ENCODE measurements at regions not wholly inside any gene's neighbourhood (a gene's known extent, or its start where the extent isn't known, plus 50 kb on each side); places are given as distances from the start of the nearest gene placed in this dataset.

- H3K4me1 ChIP-seq (ENCODE audit: control insufficient read depth, insufficient read depth, low read length): no peaks in the 10 kb centered on the region
- no peaks in the 10 kb centered on the region for H4K20me1 ChIP-seq (ENCODE audit: control insufficient read depth, insufficient read depth)
- DNase-seq (ENCODE audit: low read depth, low spot score): no peak
- intact Hi-C loops (cut with micrococcal nuclease; ENCODE audit: unreplicated experiment): no loop called here
- no peaks in the 10 kb centered on the region for H3K27me3 ChIP-seq (replicated peaks in 1 of 2; ENCODE audit: control insufficient read depth in 2 of 2, insufficient read depth in 2 of 2, low read length in 1 of 2)
- no peak for FAIRE-seq
- 45% methylated on average over 6 of the region's 6 CpGs for WGBS (ENCODE audit: insufficient coverage, insufficient replicate concordance, low lambda C conversion rate, missing lambda C conversion rate)
- no peak for TF ChIP-seq HDAC6 (IDR thresholded peaks at IDR 0.05; ENCODE audit: unreplicated experiment)
- no peak for TF ChIP-seq CTCF (IDR thresholded peaks at IDR 0.05 in 2 of 3, conservative IDR thresholded peaks at IDR 0.05 in 1 of 3; ENCODE audit: control insufficient read depth in 2 of 3, extremely low read depth in 1 of 3, insufficient read depth in 1 of 3, low read depth in 3 of 3, low read length in 3 of 3)
- TF ChIP-seq REST (IDR thresholded peaks at IDR 0.05; ENCODE audit: low read depth, low read length): no peak
- no peak for TF ChIP-seq ZZZ3 (IDR thresholded peaks at IDR 0.05; ENCODE audit: control insufficient read depth, insufficient read length, low read depth)
- TF ChIP-seq ZBTB33 (IDR thresholded peaks at IDR 0.05): no peak
- no peak for TF ChIP-seq HDGF (IDR thresholded peaks at IDR 0.05)
- no peak overlapping the region for H3K4me2 ChIP-seq (ENCODE audit: control insufficient read depth, insufficient read depth)
- in situ Hi-C loops (cut with MboI): no loop called here
- ChIA-PET CTCF (no interaction called here), RAD21 (ENCODE audit: unreplicated experiment) (no interaction called here), SMC1A (ENCODE audit: uncharacterized antibody, unreplicated experiment) (no interaction called here), POLR2A (no interaction called here)
- H3K79me2 ChIP-seq (ENCODE audit: control insufficient read depth, insufficient read depth, low read length): no peaks in the 10 kb centered on the region
- no peak overlapping the region for H3K9ac ChIP-seq (ENCODE audit: control insufficient read depth, insufficient read depth, low read length)
- no peak overlapping the region for H2AFZ ChIP-seq (ENCODE audit: control insufficient read depth, low read depth, low read length)
- no peak for ATAC-seq
- H3K4me3 ChIP-seq: no peak overlapping the region
- no peak overlapping the region for H3K27ac ChIP-seq (ENCODE audit: control insufficient read depth, insufficient read depth)
- H3K9me3 ChIP-seq (replicated peaks; ENCODE audit: control insufficient read depth, insufficient read depth, low read length): peaks cover 1% of the 10 kb centered on the region; the same call in 1 of the 3 replicates
- H3K36me3 ChIP-seq (ENCODE audit: control insufficient read depth in 2 of 2, insufficient read depth in 2 of 2, low read length in 1 of 2): no peaks in the 10 kb centered on the region
- no TSS peak for BruUV-seq (replicated peaks)
These were observed 251.7 kb upstream of the IRX1 start for GRCh38 chr5:3343911-3344310.
